HG03045 (cell line): ENCODE measurements at regions not wholly inside any gene's neighbourhood (a gene's known extent, or its start where the extent isn't known, plus 50 kb on each side); places are given as distances from the start of the nearest gene placed in this dataset.
"Not testable (repeated sequence)": the region's sequence is repeated elsewhere in the genome, so short reads cannot be mapped to it uniquely, and the experiment has no call there.

Source experiments
- ATAC-seq: cut with Tn5 transposase; IDR thresholded peaks from one replicate; pipeline ENCODE4 v1.9.1; 2021; ENCODE audit warnings: mild to moderate bottlenecking, moderate library complexity; ENCODE audit not compliant: unreplicated experiment

DNA sequence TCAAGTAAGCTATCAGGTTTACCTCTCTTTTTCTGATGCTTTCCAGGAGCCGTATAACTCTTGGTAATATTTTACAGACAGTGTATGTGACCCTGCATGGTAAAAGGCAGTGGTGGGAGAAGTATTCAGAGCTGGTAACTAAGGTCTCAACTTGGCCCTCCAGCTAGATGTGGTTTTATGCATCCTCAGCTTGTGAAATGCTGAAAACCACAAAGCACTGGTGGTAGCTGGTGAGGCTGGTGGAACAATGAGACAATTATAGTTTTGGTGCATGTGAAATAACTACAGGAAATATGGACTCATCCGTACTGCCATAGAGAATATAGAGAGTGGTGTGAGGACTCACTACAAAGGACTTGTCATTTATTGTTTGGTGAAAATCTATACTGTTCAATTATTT lies 383.0 kb upstream of the PCDH15 start:
- ATAC-seq = no peak

GRCh38 chr10:55180357-55180756 lies 379.3 kb upstream of the PCDH15 start:
- no peak for ATAC-seq

DNA sequence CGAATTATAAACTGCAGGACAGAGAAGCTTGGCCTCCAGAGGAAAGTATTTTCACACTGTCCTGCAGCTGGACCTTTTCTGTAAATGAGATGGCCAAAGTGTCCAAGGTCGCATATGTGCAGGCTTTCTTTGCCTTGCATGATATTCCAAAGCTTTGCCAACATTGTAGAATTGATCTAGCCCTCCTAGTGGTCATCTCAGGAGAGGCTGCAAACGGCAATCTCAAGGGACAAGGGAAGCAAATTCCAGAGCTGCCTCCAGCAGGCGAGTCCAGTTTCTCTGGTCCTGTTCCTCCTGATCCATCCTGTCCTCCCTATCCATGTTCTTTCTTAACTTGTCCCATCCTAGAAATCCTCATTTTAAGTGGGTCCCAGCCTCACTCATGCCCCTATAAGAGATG lies 373.4 kb upstream of the PCDH15 start:
- ATAC-seq = no peak

GRCh38 chr10:55169493-55169892 lies 368.5 kb upstream of the PCDH15 start:
- no peak for ATAC-seq

GRCh38 chr10:55168343-55168742 lies 367.3 kb upstream of the PCDH15 start:
- ATAC-seq = no peak

DNA sequence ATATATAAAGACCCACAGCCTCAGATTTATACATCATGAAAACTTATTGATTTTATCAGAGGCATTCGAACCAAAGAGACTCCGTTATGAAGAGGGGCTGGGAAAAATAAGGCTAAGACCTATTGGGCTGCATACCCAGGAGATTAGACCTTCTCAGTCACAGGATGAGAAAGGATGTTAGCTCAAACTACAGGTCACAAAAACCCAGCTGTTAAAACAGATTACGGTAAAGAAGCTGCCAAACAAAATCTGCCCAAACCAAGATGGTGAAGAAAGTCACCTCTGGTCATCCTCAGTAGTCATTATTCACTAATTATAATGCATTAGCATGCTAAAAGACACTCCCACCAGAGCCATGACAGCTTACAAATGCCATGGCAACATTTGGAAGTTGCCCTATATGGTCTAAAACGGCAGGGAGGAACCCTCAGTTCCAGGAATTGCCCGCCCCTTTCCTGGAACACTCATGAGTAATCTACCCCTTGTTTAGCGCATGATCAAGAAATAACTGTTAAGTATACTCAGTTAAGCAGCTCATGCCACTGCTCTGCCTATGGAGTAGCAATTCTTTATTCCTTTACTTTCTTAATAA lies 362.5 kb upstream of the PCDH15 start:
- no peak for ATAC-seq

DNA sequence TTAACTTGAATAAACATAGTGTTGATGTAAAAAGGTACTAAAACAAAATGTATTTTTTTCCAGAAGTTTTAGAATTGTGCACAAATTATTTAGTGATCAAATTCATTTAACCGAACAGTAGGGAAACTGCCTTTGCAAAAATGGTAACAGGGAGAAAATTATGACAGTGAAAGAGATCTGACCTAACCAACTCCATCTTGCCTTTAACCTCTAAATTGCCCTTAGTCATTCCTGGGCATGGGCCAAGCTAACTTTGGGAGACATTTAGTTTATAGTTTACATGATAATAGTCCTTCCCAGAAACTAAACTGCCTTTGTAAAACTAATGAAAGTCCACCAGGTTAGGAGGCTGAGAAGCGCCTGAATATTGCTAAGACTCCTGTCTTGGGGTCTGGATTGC lies 361.3 kb upstream of the PCDH15 start:
- not testable (repeated sequence) for ATAC-seq

GRCh38 chr10:55160655-55161283 lies 359.7 kb upstream of the PCDH15 start:
- no peak for ATAC-seq

DNA sequence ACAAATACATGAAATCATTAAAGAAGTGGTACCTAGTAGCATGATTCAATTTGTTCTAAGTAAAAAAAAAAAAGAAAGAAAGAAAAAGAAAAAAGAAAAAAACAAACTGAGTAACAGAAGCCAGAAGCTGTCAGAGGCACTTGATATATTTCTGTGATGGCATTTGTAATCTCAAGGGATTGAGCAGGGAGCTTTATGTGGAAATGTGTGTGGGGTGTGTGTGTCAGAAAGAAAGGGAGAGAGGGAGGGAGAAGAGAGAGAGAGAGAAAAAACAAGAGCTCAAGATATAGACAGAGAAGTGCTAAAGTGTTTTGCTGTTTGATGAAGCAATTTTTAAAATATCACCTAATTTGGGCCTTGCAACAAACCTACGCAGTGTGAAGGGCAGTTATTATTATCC lies 357.6 kb upstream of the PCDH15 start:
- no peak for ATAC-seq

DNA sequence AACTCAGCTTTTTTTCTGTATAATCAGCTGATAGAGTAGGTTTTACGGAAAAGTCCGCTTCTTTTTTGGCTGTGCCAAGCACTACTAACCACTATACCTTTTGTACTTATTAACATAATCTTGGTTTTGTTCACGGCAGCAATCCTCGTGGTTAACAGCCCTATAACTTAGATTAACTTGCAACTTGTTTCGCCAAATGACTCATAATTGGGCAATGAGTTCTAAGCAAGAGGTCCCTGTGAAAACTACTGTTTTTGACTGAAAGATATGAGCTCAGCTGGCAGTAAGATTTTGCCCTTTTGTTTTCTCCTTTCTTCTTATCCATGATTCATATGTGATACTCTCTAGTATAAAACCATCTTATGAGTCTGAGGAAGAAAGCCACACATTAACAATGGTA lies 345.0 kb upstream of the PCDH15 start:
- ATAC-seq = no peak

GRCh38 chr10:55144001-55144400 lies 343.0 kb upstream of the PCDH15 start:
- no peak for ATAC-seq

- no peak for ATAC-seq
Measured at GRCh38 chr10:55141892-55142291, 340.9 kb upstream of the PCDH15 start.

DNA sequence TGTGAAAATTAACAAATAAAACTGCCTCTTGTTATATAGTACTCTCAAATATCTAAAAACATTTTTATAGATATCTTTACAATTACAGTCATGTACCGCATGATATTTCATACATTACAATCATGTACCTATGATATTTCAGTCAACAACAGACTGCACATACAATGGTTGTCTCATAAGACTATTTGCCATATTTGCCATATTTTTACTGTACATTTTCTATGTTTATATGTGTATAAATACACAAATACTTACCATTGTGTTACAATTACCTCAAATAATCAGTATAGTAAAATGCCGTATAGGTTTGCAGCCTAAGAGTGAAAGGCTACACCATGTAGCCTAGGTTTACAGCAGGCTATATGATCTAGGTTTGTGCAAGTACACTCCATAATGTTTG lies 336.0 kb upstream of the PCDH15 start:
- no peak for ATAC-seq

- no peak for ATAC-seq
Measured at GRCh38 chr10:55104738-55105137, 303.7 kb upstream of the PCDH15 start.

DNA sequence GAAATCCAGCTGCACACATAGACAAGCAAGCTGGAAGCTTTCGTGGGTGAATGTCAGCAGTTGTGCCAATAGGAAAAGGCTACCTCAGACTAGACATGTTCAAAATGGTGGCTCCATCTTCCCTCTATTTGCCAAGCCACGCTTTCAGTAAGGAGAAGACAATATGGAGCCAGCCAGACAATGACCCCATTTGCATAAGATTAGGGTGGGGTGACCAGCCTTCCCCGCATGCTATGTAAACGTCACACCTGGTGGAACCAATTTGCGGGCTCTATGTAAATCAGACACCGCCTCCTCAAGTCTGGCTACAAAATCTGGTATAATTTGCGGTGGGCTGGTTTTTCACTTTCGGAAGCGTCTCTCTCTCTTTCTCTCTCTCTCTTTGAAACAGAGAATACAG lies 297.4 kb upstream of the PCDH15 start:
- ATAC-seq = no peak

DNA sequence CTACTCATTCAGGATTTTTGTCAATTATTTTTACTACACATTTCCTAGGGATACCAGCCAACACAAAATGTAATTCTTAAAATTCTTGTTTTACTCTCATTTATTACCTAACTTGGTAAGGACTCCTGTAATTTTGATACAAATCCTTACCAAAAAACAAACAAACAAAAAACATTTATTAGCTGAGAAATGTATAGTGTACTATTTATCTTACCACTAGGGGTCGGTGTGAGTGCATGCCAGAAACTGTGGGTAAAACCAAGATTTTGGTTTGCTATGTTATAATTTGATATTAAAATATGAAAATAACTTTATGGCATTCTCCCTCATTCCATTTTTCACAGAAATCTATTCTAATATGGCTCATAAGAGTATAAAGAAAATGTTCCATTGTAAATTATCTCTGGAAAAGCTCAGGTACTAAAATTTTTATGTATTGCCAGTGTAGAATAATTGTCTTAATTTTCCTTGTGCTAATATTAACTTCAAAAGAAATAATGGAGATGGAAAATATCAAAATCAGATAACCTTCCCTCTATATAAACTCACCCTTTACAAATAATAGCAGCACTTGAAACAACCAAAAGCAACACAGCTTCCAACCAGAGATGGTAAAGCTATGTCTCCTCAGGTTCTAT lies 290.8 kb upstream of the PCDH15 start:
- ATAC-seq = no peak

DNA sequence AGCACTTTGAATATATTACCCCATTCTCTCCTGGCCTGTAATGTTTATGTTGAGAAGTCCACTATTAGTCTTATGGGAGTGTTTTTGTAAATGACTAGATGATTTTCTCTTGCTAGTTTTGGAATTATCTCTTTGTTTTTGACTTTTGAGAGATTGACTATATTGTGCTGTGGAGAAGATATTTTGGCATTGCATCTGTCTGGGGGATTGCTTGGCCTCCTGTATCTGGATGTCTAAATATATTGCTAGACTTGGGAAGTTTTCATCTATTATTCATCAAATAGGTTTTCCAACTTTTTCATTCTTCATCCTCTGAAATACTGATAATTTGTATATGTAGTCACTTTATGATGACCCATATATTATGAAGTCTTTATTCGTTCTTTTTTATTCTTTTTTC lies 277.1 kb upstream of the PCDH15 start:
- no peak for ATAC-seq

DNA sequence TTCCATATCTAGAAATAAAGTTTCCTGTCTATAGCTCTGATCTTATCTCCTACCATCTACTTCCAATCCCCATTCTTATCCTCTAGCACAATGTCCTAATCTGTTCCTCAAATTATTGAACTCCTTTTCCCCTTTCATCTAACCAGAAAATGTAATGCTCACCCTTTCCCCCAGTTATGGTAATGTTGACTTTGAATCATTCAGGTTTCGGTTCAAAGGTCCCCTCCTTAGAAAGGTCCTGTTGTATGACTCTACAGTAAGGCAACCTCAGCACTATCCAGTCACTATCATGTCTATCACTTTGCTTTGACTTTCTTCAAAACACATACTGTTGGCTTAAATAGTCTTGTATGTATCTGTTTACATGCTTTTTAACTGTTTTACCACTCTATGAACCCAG lies 264.2 kb upstream of the PCDH15 start:
- ATAC-seq = no peak

DNA sequence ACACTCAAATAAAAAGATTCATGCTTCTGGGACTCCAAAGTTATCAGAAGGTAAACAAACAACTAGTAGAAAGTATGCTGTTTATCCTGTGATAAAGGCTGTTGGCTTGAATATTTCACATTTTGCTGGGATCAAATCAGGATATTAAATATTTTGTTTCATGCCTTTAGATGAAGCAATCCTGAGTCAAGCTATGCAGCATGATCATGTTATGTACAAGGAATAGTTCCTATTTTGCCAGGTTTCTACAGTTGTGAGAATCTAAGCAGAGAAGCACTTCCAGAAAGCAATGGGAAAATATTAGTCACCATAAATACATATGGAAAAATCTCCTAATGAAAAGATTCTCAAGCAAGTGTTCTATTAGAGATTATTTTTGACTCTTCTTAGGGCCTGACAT lies 262.8 kb upstream of the PCDH15 start:
- ATAC-seq = no peak

DNA sequence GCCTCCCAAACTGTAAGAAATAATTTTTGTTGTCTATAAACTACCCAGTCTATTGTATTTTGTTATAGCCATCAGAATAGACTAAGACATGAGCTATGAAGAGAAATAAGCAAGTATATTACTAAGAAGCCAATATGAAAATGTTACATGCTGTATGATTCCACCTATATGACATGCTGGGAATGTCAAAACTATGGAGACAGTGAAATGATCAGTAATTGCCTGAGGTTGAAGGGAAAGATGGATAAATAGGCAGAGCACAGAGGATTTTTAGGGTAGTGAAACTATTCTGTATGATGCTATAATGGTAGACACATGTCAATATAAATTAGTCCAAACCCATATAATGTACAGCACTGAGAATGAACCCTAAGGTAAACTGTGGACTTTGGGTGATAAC lies 261.3 kb upstream of the PCDH15 start:
- ATAC-seq = no peak

GRCh38 chr10:55058800-55059199 lies 257.8 kb upstream of the PCDH15 start:
- ATAC-seq = no peak

DNA sequence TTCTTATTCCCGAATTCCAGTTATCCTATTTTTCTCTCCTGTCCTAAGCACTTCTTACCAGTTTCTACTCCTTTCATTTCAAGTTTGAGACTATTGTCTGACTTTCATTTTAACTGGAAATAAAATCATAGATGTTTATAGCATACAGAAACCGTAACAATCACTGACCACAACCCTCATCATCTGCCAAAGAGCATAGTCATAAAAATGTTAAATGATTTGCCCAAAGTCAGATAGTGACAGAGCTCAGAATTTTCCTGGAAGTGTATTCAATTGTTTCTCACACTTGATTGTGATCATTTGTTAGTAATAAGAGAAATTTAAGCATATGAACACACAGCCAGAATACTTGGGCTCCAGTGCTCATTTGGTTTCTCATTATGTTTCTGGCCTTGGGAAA lies 250.5 kb upstream of the PCDH15 start:
- no peak for ATAC-seq
